Neural cell (in vitro differentiated cells): ENCODE measurements at regions not wholly inside any gene's neighbourhood (a gene's known extent, or its start where the extent isn't known, plus 50 kb on each side); places are given as distances from the start of the nearest gene placed in this dataset.

Experiments used
- CTCF ChIP-seq: fragments of 450-650 bp; IDR thresholded peaks from 2 replicates; pipeline ENCODE4 v1.5.1; 2014; ENCODE audit warnings: antibody characterized with exemption, mild to moderate bottlenecking, moderate library complexity; ENCODE audit not compliant: poor library complexity, severe bottlenecking
- EZH2 ChIP-seq: fragments of 200-600, 300-800 bp; shearing (Covaris generic), sonication (generic); IDR thresholded peaks from 2 replicates; pipeline ENCODE4 v1.6.1; 2014; ENCODE audit warnings: antibody characterized with exemption, low read length, borderline replicate concordance, mild to moderate bottlenecking; ENCODE audit not compliant: insufficient read depth, poor library complexity, severe bottlenecking
- REST ChIP-seq: IDR thresholded peaks from 2 replicates; pipeline ENCODE4 v1.6.1; 2012; ENCODE audit warnings: borderline replicate concordance

GRCh38 chr11:104380358-104380757, 216.4 kb upstream of the PDGFD start:
- TF ChIP-seq REST (no peak), EZH2 (no peak), CTCF (no peak)
